ENCODE measurements at regions not wholly inside any gene's neighbourhood (a gene's known extent, or its start where the extent isn't known, plus 50 kb on each side); places are given as distances from the start of the nearest gene placed in this dataset.

GRCh38 chr3:177930771-177931170 is 605.5 kb upstream of the KCNMB2 start:
- no peak for DNase-seq
- Mint-ChIP-seq H3K27ac (no peak overlapping the region), H3K4me1 (peaks cover 10% of the 10 kb centered on the region), H3K36me3 (no peaks in the 10 kb centered on the region), H3K9me3 (peaks cover 5% of the 10 kb centered on the region), H3K27me3 (no peaks in the 10 kb centered on the region), H3K4me3 (no peak overlapping the region)

- no peaks in the 10 kb centered on the region for H3K36me3 Mint-ChIP-seq
- H3K4me3 Mint-ChIP-seq: no peak overlapping the region
- no peak overlapping the region for H3K27ac Mint-ChIP-seq
- no peaks in the 10 kb centered on the region for H3K27me3 Mint-ChIP-seq
- H3K9me3 Mint-ChIP-seq: peaks cover 5% of the 10 kb centered on the region
- H3K4me1 Mint-ChIP-seq: peaks cover 10% of the 10 kb centered on the region
- DNase-seq: no peak
These were observed 604.9 kb upstream of the KCNMB2 start for GRCh38 chr3:177931346-177931745.

GRCh38 chr3:177932346-177932745 is 603.9 kb upstream of the KCNMB2 start:
- Mint-ChIP-seq H3K27ac (no peak overlapping the region), H3K27me3 (no peaks in the 10 kb centered on the region), H3K9me3 (peaks cover 5% of the 10 kb centered on the region), H3K4me1 (peaks cover 10% of the 10 kb centered on the region), H3K4me3 (no peak overlapping the region), H3K36me3 (no peaks in the 10 kb centered on the region)
- no peak for DNase-seq

GRCh38 chr3:177932750-177933660 is 603.2 kb upstream of the KCNMB2 start:
- Mint-ChIP-seq H3K4me1 (peaks cover 7% of the 10 kb centered on the region), H3K27me3 (no peaks in the 10 kb centered on the region), H3K9me3 (peaks cover 1% of the 10 kb centered on the region), H3K4me3 (no peak overlapping the region), H3K27ac (no peak overlapping the region), H3K36me3 (no peaks in the 10 kb centered on the region)
- no peak for DNase-seq

GRCh38 chr3:177934001-177934891 is 602.0 kb upstream of the KCNMB2 start:
- Mint-ChIP-seq H3K36me3 (no peaks in the 10 kb centered on the region), H3K27me3 (no peaks in the 10 kb centered on the region), H3K4me3 (no peak overlapping the region), H3K27ac (no peak overlapping the region), H3K9me3 (peaks cover 1% of the 10 kb centered on the region), H3K4me1 (peaks cover 2% of the 10 kb centered on the region)
- no peak for DNase-seq

- Mint-ChIP-seq H3K27me3 (no peaks in the 10 kb centered on the region), H3K4me1 (peaks cover 1% of the 10 kb centered on the region), H3K9me3 (no peaks in the 10 kb centered on the region), H3K27ac (no peak overlapping the region), H3K36me3 (no peaks in the 10 kb centered on the region), H3K4me3 (no peak overlapping the region)
- no peak for DNase-seq
These were observed 601.2 kb upstream of the KCNMB2 start for GRCh38 chr3:177935047-177935446.

GRCh38 chr3:177936721-177937120 is 599.5 kb upstream of the KCNMB2 start:
- H3K27ac Mint-ChIP-seq: no peak overlapping the region

GRCh38 chr3:177942911-177943310 is 593.3 kb upstream of the KCNMB2 start:
- no peaks in the 10 kb centered on the region for H3K27me3 Mint-ChIP-seq
- H3K9me3 Mint-ChIP-seq: peaks cover 7% of the 10 kb centered on the region
- peaks cover 13% of the 10 kb centered on the region for H3K36me3 Mint-ChIP-seq
- peaks cover 33% of the 10 kb centered on the region for H3K4me1 Mint-ChIP-seq
- no peak overlapping the region for H3K4me3 Mint-ChIP-seq
- no peak overlapping the region for H3K27ac Mint-ChIP-seq
- no peak for DNase-seq

More at GRCh38 chr3:177936721-177937120, 599.5 kb upstream of the KCNMB2 start:
- Mint-ChIP-seq H3K9me3 (no peaks in the 10 kb centered on the region), H3K4me3 (no peak overlapping the region), H3K36me3 (no peaks in the 10 kb centered on the region), H3K27me3 (no peaks in the 10 kb centered on the region), H3K4me1 (no peaks in the 10 kb centered on the region)
- DNase-seq: no peak

GRCh38 chr3:177944228-177944661 is 592.0 kb upstream of the KCNMB2 start:
- Mint-ChIP-seq H3K27me3 (no peaks in the 10 kb centered on the region), H3K9me3 (peaks cover 7% of the 10 kb centered on the region), H3K4me3 (peak overlapping the region; percentile 25), H3K4me1 (peaks cover 35% of the 10 kb centered on the region), H3K36me3 (peaks cover 13% of the 10 kb centered on the region), H3K27ac (peak overlapping the region; percentile 89)
- DNase-seq: no peak

GRCh38 chr3:177946048-177946447 is 590.2 kb upstream of the KCNMB2 start:
- Mint-ChIP-seq H3K27me3 (no peaks in the 10 kb centered on the region), H3K4me1 (peaks cover 35% of the 10 kb centered on the region), H3K9me3 (peaks cover 7% of the 10 kb centered on the region), H3K36me3 (peaks cover 13% of the 10 kb centered on the region), H3K27ac (no peak overlapping the region), H3K4me3 (no peak overlapping the region)
- no peak for DNase-seq

- Mint-ChIP-seq H3K4me3 (no peak overlapping the region), H3K4me1 (peaks cover 35% of the 10 kb centered on the region), H3K9me3 (peaks cover 7% of the 10 kb centered on the region)
These were observed 589.7 kb upstream of the KCNMB2 start for GRCh38 chr3:177946497-177946896.

GRCh38 chr3:177946936-177947335 is 589.3 kb upstream of the KCNMB2 start:
- H3K9me3 Mint-ChIP-seq: peaks cover 7% of the 10 kb centered on the region
- H3K27me3 Mint-ChIP-seq: no peaks in the 10 kb centered on the region
- no peak overlapping the region for H3K27ac Mint-ChIP-seq
- H3K36me3 Mint-ChIP-seq: peaks cover 13% of the 10 kb centered on the region
- no peak overlapping the region for H3K4me3 Mint-ChIP-seq
- H3K4me1 Mint-ChIP-seq: peaks cover 35% of the 10 kb centered on the region
- no peak for DNase-seq

More at GRCh38 chr3:177946497-177946896, 589.7 kb upstream of the KCNMB2 start:
- Mint-ChIP-seq H3K27me3 (no peaks in the 10 kb centered on the region), H3K27ac (no peak overlapping the region), H3K36me3 (peaks cover 13% of the 10 kb centered on the region)
- no peak for DNase-seq

- Mint-ChIP-seq H3K4me1 (peaks cover 29% of the 10 kb centered on the region), H3K27ac (no peak overlapping the region), H3K27me3 (no peaks in the 10 kb centered on the region), H3K36me3 (peaks cover 13% of the 10 kb centered on the region), H3K9me3 (peaks cover 7% of the 10 kb centered on the region), H3K4me3 (no peak overlapping the region)
- no peak for DNase-seq
These were observed 588.3 kb upstream of the KCNMB2 start for GRCh38 chr3:177947901-177948300.

- Mint-ChIP-seq H3K36me3 (peaks cover 12% of the 10 kb centered on the region), H3K4me1 (peaks cover 22% of the 10 kb centered on the region), H3K4me3 (no peak overlapping the region), H3K9me3 (peaks cover 4% of the 10 kb centered on the region), H3K27ac (no peak overlapping the region), H3K27me3 (no peaks in the 10 kb centered on the region)
- DNase-seq: no peak
These were observed 587.4 kb upstream of the KCNMB2 start for GRCh38 chr3:177948716-177949425.

- Mint-ChIP-seq H3K9me3 (no peaks in the 10 kb centered on the region), H3K27me3 (no peaks in the 10 kb centered on the region), H3K36me3 (no peaks in the 10 kb centered on the region), H3K4me3 (no peak overlapping the region), H3K27ac (no peak overlapping the region), H3K4me1 (peaks cover 3% of the 10 kb centered on the region)
- DNase-seq: no peak
These were observed 577.0 kb upstream of the KCNMB2 start for GRCh38 chr3:177959188-177959587.
